PC-3 (cell line): ENCODE measurements at regions not wholly inside any gene's neighbourhood (a gene's known extent, or its start where the extent isn't known, plus 50 kb on each side); places are given as distances from the start of the nearest gene placed in this dataset.

Experiments used
- EZH2 ChIP-seq: fragments of 300-600 bp; sonication (generic); IDR thresholded peaks from one replicate; pipeline ENCODE4 v1.6.1; 2017; ENCODE audit warnings: antibody characterized with exemption, mild to moderate bottlenecking, low read length; ENCODE audit not compliant: unreplicated experiment
- EZH2phosphoT487 ChIP-seq: fragments of 300-600 bp; sonication (generic); IDR thresholded peaks from 2 replicates; pipeline ENCODE4 v1.6.1; 2018; ENCODE audit warnings: mild to moderate bottlenecking, antibody characterized with exemption, low read length, borderline replicate concordance
- TF ChIP-seq, protein P1 (sequence below): fragments of 300-600 bp; sonication (generic); conservative IDR thresholded peaks from 2 replicates; pipeline ENCODE4 v1.5.1; 2017; ENCODE audit warnings: antibody characterized with exemption, low read depth, mild to moderate bottlenecking, low read length

DNA sequence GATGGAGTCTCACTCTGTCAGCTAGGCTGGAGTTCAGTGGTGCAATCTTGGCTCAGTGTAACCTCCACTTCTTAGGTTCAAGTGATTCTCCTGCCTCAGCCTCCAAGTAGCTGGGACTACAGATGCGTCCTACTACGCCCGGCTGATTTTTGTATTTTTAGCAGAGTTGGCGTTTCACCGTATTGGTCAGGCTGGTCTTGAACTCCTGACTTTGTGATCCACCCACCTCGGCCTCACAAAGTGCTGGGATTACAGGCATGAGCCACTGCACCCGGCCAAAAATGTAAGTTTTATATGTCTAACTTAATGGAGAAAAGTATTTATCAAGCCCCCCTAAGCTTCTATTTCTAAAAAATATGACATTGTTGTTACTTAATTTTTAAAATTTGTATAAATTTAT is 98.2 kb upstream of the RIOK2 start:
- TF ChIP-seq, protein P1, sequence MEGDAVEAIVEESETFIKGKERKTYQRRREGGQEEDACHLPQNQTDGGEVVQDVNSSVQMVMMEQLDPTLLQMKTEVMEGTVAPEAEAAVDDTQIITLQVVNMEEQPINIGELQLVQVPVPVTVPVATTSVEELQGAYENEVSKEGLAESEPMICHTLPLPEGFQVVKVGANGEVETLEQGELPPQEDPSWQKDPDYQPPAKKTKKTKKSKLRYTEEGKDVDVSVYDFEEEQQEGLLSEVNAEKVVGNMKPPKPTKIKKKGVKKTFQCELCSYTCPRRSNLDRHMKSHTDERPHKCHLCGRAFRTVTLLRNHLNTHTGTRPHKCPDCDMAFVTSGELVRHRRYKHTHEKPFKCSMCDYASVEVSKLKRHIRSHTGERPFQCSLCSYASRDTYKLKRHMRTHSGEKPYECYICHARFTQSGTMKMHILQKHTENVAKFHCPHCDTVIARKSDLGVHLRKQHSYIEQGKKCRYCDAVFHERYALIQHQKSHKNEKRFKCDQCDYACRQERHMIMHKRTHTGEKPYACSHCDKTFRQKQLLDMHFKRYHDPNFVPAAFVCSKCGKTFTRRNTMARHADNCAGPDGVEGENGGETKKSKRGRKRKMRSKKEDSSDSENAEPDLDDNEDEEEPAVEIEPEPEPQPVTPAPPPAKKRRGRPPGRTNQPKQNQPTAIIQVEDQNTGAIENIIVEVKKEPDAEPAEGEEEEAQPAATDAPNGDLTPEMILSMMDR, result no peak
- TF ChIP-seq EZH2, result no peak
- no peak for TF ChIP-seq EZH2phosphoT487
